Jurkat, Clone E6-1 (cell line): ENCODE measurements at regions not wholly inside any gene's neighbourhood (a gene's known extent, or its start where the extent isn't known, plus 50 kb on each side); places are given as distances from the start of the nearest gene placed in this dataset.
"Not testable (repeated sequence)": the region's sequence is repeated elsewhere in the genome, so short reads cannot be mapped to it uniquely, and the experiment has no call there.

Source experiments
- DNase-seq: peaks from one replicate; pipeline ENCODE4 v3.0.0-alpha.2; 2011; ENCODE audit warnings: low read depth, low spot score
- H3K4me3 ChIP-seq: 2 replicates; pipeline ENCODE4 v1.5.1; 2011; ENCODE audit warnings: mild to moderate bottlenecking, low read length, control low read depth, moderate library complexity

GRCh38 chr14:19311023-19311422 lies 123.1 kb downstream of the POTEG start:
- DNase-seq, result not testable (repeated sequence)

GRCh38 chr14:19330678-19331077 lies 103.5 kb downstream of the POTEG start:
- H3K4me3 ChIP-seq, DNase-seq: not testable (repeated sequence)

More at GRCh38 chr14:19311023-19311422, 123.1 kb downstream of the POTEG start:
- not testable (repeated sequence) for H3K4me3 ChIP-seq

GRCh38 chr14:19337232-19338059 lies 96.7 kb downstream of the POTEG start:
- not testable (repeated sequence) for H3K4me3 ChIP-seq

DNA sequence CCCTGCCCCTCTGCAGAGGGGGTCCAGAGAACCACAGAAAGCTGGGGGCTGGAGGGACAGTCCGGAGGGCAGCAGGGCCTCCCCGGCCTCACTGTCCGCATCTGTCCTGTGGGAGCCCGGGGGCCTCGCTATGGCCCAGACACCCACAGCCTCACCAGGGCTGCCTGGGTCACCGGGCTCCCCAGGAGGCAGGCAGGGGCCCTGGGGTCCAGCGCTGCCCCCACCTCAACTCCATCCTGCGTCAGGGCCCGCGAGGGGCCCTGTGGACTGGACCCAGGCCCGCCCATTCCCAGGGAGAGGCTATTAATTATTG lies 96.1 kb downstream of the POTEG start:
- DNase-seq, H3K4me3 ChIP-seq: not testable (repeated sequence)

More at GRCh38 chr14:19337232-19338059, 96.7 kb downstream of the POTEG start:
- not testable (repeated sequence) for DNase-seq

DNA sequence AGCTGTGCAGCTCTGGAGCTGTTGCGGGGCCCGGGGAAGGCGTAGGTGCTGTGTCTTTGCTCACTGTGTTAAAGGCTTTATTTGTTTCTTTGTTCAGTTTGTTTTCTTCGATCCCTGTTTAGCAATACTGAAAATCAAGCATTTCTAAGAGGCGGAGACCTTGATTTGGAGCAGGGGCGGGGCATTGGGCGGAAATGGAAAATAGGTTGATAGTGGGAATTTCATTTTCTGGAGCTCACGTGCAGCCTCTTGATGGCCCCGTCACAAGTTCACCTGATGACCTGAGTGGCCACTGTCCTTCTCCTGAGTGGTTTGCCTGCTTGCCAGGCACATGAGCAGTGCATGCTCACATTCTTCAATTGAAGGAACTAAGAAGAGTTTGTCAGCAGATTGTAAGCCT lies 93.2 kb downstream of the POTEG start:
- H3K4me3 ChIP-seq, result not testable (repeated sequence)

GRCh38 chr14:19341627-19342026 lies 92.5 kb downstream of the POTEG start:
- not testable (repeated sequence) for H3K4me3 ChIP-seq, DNase-seq

More for the DNA sequence above, 93.2 kb downstream of the POTEG start:
- not testable (repeated sequence) for DNase-seq

DNA sequence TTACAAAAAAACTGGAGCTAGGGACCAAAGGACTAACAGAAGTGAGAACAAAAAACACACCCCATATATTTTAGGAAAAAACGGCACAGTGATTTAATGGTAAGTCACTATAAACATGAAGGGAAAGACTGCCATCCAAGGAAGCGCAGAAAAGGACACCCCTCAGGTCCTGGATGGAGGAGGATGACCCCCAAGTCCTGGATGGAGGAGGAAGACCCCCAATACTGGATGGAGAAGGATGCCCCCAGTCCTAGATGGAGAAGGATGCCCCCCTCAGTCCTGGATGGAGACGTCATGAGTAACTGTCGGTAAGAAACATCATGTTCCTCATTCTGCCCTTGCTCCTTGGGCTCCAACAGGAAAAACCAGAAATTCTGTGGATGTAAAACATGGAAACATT lies 89.9 kb downstream of the POTEG start:
- DNase-seq, H3K4me3 ChIP-seq: not testable (repeated sequence)

DNA sequence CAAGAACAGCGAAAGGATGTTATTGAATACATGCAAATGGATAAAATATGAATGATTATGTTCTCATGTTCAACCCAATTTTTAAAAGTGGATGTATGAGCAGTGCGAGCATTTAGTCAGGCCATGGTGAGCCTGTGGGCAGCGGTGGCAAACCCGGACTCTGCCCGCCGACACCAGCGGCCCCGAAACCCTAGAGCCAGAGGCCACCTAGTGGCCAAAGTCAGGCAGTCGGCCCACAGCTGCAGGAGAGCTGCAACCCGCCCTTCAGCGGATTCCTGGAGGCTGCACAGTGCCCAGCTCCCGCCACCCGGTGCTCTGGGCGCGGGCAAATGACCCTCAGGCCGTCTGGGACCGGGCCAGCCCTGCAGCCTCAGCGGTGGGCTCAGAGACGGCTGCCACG lies 89.5 kb downstream of the POTEG start:
- DNase-seq, H3K4me3 ChIP-seq: not testable (repeated sequence)

DNA sequence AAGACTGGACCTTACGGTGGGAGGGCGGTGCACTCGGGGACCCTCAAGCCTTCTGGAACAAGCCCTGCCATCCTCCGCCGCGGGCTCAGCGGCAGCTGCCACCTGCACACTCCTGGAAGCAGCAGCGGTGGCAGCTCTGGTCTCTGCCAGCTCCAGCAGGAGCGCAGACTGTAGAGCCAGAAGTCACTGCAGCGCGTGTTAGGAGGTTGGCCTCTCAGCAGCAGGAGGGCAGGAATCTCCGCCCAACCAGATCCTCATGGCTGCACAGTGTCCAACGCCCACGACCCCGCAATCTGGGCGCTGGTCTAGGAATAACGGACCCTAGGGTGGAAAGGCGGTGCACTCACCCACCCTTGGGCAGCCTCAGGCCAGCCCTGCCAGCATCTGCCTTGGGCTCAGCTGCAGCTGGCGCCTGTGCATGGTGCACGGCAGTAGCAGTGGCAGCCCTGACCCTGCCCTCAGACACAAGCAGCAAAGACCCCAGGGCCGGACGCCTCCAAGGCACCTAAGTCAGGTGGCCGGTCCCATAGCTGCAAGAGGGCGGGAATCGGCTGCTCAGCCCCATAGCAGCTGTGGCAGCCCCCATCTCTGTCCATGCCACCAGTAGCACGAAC lies 88.7 kb downstream of the POTEG start:
- not testable (repeated sequence) for H3K4me3 ChIP-seq, DNase-seq

DNA sequence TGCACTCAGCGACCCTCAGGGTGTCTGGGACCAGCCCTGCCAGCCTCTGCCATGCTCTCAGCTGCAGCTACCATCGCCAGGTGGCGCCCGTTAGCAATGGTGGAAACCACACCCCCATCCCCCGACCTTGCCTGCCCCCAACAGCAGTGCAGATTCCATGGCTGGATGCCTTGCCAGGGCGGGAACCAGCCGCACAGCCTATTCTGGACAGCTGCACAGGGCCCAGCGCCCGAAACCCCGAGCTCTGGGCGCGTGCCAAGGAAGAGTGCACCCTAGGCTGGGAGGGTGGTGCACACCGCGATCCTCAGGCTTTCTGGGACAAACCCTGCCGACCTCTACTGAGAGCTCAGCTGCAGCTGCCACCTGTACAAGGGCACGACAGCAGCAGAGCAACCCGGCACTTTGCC lies 88.1 kb downstream of the POTEG start:
- DNase-seq, result peak; percentile 0
- peak overlapping the region; percentile 35 for H3K4me3 ChIP-seq

DNA sequence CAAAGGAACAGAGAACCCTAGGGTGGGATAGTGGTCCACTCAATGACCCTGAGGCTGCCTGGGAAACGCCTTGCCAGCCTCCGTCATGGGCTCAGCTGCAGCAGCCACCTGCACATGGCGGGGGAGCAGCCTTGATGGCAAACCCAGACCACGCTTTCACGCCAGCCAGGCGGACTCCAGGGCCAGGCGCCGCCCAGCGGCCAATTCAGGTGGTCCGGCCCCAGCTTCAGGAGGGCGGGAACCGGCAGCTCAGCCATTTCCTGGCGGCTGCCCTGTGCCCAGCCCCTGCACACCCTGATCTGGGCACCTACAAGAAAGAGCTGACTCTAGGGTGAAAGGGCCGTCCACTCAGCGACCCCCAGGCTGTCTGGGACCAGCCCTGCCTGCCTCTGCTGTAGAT lies 87.5 kb downstream of the POTEG start:
- not testable (repeated sequence) for H3K4me3 ChIP-seq, DNase-seq

DNA sequence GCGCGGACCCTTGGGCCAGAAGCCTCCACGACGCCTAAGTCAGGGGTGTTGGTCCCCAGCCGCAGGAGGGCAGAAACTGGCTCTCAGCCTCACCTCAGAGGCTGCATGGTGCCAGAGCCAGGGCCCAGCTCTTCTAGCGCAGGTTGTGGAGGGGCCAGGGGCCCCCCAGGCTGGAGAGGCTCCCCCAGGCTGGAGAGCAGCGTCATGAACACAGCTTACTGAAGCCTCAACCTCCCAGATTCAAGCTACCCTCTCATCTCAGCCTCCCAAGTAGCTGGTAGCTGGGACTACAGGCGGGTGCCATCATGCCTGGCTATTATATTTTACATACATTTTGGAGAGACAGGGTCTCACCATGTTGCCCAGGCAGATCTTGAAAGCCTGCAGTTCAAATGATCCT lies 87.0 kb downstream of the POTEG start:
- not testable (repeated sequence) for DNase-seq, H3K4me3 ChIP-seq
